NB4 (cell line): ENCODE measurements at regions not wholly inside any gene's neighbourhood (a gene's known extent, or its start where the extent isn't known, plus 50 kb on each side); places are given as distances from the start of the nearest gene placed in this dataset.

ENCODE experiments used
- DNase-seq: peaks from one replicate; pipeline ENCODE4 v3.0.0; 2010; ENCODE audit warnings: low read depth
- H3K4me3 ChIP-seq: one replicate; pipeline ENCODE4 v1.5.1; 2011; ENCODE audit warnings: mild to moderate bottlenecking, low read depth, low read length, moderate library complexity
- MYC ChIP-seq: IDR thresholded peaks from 2 replicates; pipeline ENCODE4 v1.6.1; 2011; ENCODE audit warnings: low read depth, low read length
- POLR2A ChIP-seq: IDR thresholded peaks from 2 replicates; pipeline ENCODE4 v1.6.1; 2011; ENCODE audit warnings: mild to moderate bottlenecking; ENCODE audit not compliant: insufficient read length; ENCODE audit errors: extremely low read depth
- TF ChIP-seq, protein P1 (sequence below): IDR thresholded peaks from one replicate; pipeline ENCODE4 v1.5.1; 2012; ENCODE audit warnings: low read depth, low read length
- TF ChIP-seq, protein P2 (sequence below): IDR thresholded peaks from 2 replicates; pipeline ENCODE4 v1.6.1; 2011; ENCODE audit warnings: low read depth, low read length

DNA sequence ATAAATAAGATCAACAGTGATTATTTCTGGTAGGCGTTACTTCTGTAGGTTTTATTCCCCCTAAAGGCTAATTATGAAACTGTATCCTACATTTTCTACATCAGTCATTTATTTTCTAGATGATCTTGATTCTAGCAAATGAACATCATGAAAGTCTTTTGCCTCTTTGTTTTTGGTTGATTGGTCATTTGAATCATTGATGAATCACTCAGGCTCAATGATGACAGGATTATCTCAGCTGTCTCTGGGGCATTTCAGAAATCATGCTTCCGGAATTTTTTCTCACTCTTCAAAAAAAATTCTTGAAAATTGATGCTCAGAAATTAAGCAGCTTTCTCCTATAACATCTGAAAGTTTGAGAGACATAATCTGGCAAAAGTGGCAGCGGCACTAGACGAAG is 298.9 kb upstream of the TCF4 start:
- TF ChIP-seq MYC (no peak), POLR2A (no peak)
- TF ChIP-seq, protein P1, sequence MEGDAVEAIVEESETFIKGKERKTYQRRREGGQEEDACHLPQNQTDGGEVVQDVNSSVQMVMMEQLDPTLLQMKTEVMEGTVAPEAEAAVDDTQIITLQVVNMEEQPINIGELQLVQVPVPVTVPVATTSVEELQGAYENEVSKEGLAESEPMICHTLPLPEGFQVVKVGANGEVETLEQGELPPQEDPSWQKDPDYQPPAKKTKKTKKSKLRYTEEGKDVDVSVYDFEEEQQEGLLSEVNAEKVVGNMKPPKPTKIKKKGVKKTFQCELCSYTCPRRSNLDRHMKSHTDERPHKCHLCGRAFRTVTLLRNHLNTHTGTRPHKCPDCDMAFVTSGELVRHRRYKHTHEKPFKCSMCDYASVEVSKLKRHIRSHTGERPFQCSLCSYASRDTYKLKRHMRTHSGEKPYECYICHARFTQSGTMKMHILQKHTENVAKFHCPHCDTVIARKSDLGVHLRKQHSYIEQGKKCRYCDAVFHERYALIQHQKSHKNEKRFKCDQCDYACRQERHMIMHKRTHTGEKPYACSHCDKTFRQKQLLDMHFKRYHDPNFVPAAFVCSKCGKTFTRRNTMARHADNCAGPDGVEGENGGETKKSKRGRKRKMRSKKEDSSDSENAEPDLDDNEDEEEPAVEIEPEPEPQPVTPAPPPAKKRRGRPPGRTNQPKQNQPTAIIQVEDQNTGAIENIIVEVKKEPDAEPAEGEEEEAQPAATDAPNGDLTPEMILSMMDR = no peak
- TF ChIP-seq, protein P2, sequence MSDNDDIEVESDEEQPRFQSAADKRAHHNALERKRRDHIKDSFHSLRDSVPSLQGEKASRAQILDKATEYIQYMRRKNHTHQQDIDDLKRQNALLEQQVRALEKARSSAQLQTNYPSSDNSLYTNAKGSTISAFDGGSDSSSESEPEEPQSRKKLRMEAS = no peak

DNA sequence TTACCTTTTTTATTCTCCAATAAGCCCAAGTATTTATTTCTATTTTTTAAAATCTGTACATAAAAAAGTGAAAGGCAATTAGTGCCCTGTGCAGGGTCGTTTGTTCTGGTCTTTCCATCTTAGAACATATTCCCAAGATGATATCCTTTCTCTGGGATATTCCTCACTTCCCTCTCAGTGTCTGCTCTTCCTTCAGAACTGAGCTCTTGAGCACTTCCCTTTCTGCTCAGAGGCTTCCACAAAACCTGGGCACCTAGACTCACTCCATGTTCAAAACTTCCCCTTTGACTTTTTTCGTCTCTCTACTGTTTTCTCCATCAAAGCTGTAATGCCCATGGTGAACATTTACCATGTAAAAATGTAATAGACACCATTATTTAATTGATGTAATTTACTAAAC is 296.5 kb upstream of the TCF4 start:
- no peak overlapping the region for H3K4me3 ChIP-seq
- TF ChIP-seq MYC (no peak), POLR2A (no peak)
- TF ChIP-seq, protein P2 = no peak
- TF ChIP-seq, protein P1 = no peak
- no peak for DNase-seq

More for the DNA sequence above, 298.9 kb upstream of the TCF4 start:
- no peak for DNase-seq
- H3K4me3 ChIP-seq = no peak overlapping the region

DNA sequence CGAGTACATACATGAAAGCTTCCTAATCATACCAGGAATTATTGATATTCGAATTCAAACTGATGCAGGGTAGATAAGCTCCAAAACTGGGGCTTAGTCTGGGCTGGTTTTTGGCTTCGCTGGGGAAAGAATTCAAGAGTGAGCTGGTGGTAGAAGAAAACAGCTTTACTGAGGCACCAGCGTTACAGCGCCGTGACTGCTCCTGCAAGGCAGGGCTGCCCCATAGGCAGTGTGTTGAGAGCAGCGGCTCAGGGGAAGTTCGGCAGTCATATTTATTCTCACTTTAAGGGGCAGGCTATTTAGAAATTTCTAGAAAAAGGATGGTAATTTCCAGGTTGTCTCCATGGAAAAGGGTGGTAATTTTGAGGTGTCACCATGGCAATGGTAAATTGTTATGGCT is 292.6 kb upstream of the TCF4 start:
- DNase-seq = no peak
- no peak overlapping the region for H3K4me3 ChIP-seq
- TF ChIP-seq, protein P1 = no peak

GRCh38 chr18:55879331-55879730 is 291.3 kb upstream of the TCF4 start:
- no peak overlapping the region for H3K4me3 ChIP-seq
- TF ChIP-seq, protein P1 = no peak
- TF ChIP-seq MYC (no peak), POLR2A (no peak)
- TF ChIP-seq, protein P2 = no peak
- DNase-seq = no peak

GRCh38 chr18:55878224-55878623 is 290.2 kb upstream of the TCF4 start:
- H3K4me3 ChIP-seq = no peak overlapping the region
- TF ChIP-seq POLR2A (no peak), MYC (no peak)
- TF ChIP-seq, protein P2 = no peak
- TF ChIP-seq, protein P1 = no peak
- DNase-seq = no peak

DNA sequence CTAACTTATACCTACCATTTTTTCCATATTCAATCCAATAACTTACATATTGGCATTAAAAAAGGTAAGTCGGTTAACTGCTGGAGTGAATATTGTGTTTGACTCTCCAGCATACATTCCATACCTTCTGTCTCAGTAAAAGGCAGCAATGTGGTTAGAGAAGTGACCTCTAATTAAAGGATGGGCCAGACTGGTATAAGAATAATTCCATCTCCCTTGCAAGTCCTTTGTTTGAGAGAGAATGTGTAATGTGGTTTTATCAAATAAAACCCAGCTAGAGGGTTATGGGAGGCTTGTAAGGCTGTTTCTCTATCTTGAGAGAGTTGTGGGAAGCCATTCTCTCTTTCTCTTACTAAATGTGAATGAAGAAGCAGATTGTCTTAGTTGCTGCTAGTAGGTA is 289.3 kb upstream of the TCF4 start:
- TF ChIP-seq, protein P2 = no peak
- TF ChIP-seq MYC = no peak
- TF ChIP-seq, protein P1 = no peak
- TF ChIP-seq POLR2A = no peak

More for the DNA sequence above, 289.3 kb upstream of the TCF4 start:
- H3K4me3 ChIP-seq = no peak overlapping the region
- DNase-seq = no peak
